IMR-90 (cell line): ENCODE measurements at regions not wholly inside any gene's neighbourhood (a gene's known extent, or its start where the extent isn't known, plus 50 kb on each side); places are given as distances from the start of the nearest gene placed in this dataset.

Experiments used
- ATAC-seq: fragments of 200-7000 bp; cut with Tn5 transposase; 2 replicates; pipeline ENCODE4 v1.9.1; 2020; ENCODE audit warnings: low read depth, mild to moderate bottlenecking, moderate library complexity
- BruUV-seq: library from RNA; stranded (reverse); fragments of 400-500 nt; replicated peaks from 2 replicates; lab custom pipeline; 2021; lab: Mats Ljungman, UMichigan
- CTCF ChIA-PET: fragments of 300-600 bp; formaldehyde crosslinking; extraction: SDS; loops from one replicate; lab custom pipeline; 2021; ENCODE audit warnings: antibody characterized with exemption; lab: Yijun Ruan, JAX
- POLR2A ChIA-PET: fragments of 300-600 bp; sonication (Branson Sonifier 250); formaldehyde crosslinking; loops from one replicate; lab custom pipeline; 2022; ENCODE audit warnings: antibody characterized with exemption; ENCODE audit not compliant: unreplicated experiment; lab: Charles Lee
- DNase-seq: peaks from one replicate; pipeline ENCODE4 v3.0.0; 2013
- H2AFZ ChIP-seq: replicated peaks from 2 replicates; pipeline ENCODE3; 2013; ENCODE audit warnings: low read length, mild to moderate bottlenecking; ENCODE audit not compliant: poor library complexity
- H2AK5ac ChIP-seq: 2 replicates; pipeline ENCODE4 v1.6.1; 2013; ENCODE audit warnings: low read depth, low read length, inconsistent platforms
- H2AK9ac ChIP-seq: replicated peaks from 2 replicates; pipeline ENCODE3; 2013; ENCODE audit warnings: mild to moderate bottlenecking, low read depth, low read length, moderate library complexity; ENCODE audit not compliant: poor library complexity
- H2BK120ac ChIP-seq: 2 replicates; pipeline ENCODE4 v1.6.1; 2013; ENCODE audit warnings: low read depth, low read length, inconsistent platforms
- H2BK15ac ChIP-seq: 3 replicates; pipeline ENCODE4 v1.6.1; 2013; ENCODE audit warnings: low read depth, low read length, inconsistent platforms
- H2BK20ac ChIP-seq: 2 replicates; pipeline ENCODE4 v1.6.1; 2013; ENCODE audit warnings: low read depth, mild to moderate bottlenecking, inconsistent platforms, low read length, moderate library complexity
- H2BK5ac ChIP-seq: 2 replicates; pipeline ENCODE4 v1.6.1; 2013; ENCODE audit warnings: mild to moderate bottlenecking, low read depth, low read length, inconsistent platforms; ENCODE audit not compliant: poor library complexity, severe bottlenecking
- H3K14ac ChIP-seq: replicated peaks from 2 replicates; pipeline ENCODE4 v1.6.1; 2013; ENCODE audit warnings: low read depth, low read length, inconsistent platforms
- H3K18ac ChIP-seq: 2 replicates; pipeline ENCODE4 v1.6.1; 2013; ENCODE audit warnings: low read depth, low read length, control low read depth
- H3K23ac ChIP-seq: 2 replicates; pipeline ENCODE4 v1.6.1; 2013; ENCODE audit warnings: low read depth, low read length, inconsistent platforms
- H3K27ac ChIP-seq: 2 replicates; pipeline ENCODE4 v1.5.1; 2013; ENCODE audit warnings: mild to moderate bottlenecking, control low read depth, low read length; ENCODE audit not compliant: insufficient read depth
- H3K27me3 ChIP-seq: 2 replicates; pipeline ENCODE4 v1.6.1; 2013; ENCODE audit warnings: low read length; ENCODE audit not compliant: control insufficient read depth, insufficient read depth
- H3K36me3 ChIP-seq: 2 replicates; pipeline ENCODE4 v1.6.1; 2013; ENCODE audit warnings: low read length, mixed read lengths; ENCODE audit not compliant: control insufficient read depth, insufficient read depth
- H3K4ac ChIP-seq: 2 replicates; pipeline ENCODE4 v1.6.1; 2013; ENCODE audit warnings: low read depth, low read length, inconsistent platforms
- H3K4me1 ChIP-seq: 2 replicates; pipeline ENCODE4 v1.6.1; 2013; ENCODE audit warnings: low read length, mixed read lengths; ENCODE audit not compliant: control insufficient read depth, insufficient read depth
- H3K4me2 ChIP-seq: 2 replicates; pipeline ENCODE4 v1.6.1; 2013; ENCODE audit warnings: low read depth, mild to moderate bottlenecking, control low read depth, low read length, moderate library complexity
- H3K4me3 ChIP-seq: 2 replicates; pipeline ENCODE4 v1.5.1; 2013; ENCODE audit warnings: low read depth, mild to moderate bottlenecking, control low read depth, low read length, moderate library complexity; ENCODE audit not compliant: insufficient read depth
- H3K56ac ChIP-seq: 2 replicates; pipeline ENCODE4 v1.6.1; 2013; ENCODE audit warnings: low read length, inconsistent platforms; ENCODE audit not compliant: insufficient read depth; ENCODE audit errors: extremely low read depth
- H3K79me1 ChIP-seq, 2 experiments: 2 replicates each; pipeline ENCODE4 v1.6.1; 2013; ENCODE audit warnings: low read length in 2 of 2, inconsistent platforms in 1 of 2, low read depth in 1 of 2
- H3K9ac ChIP-seq: 2 replicates; pipeline ENCODE4 v1.6.1; 2013; ENCODE audit warnings: low read depth, low read length, control low read depth
- H3K9me1 ChIP-seq: 2 replicates; pipeline ENCODE4 v1.6.1; 2013; ENCODE audit warnings: low read length, inconsistent platforms; ENCODE audit not compliant: insufficient read depth
- H3K9me3 ChIP-seq: 2 replicates; pipeline ENCODE4 v1.6.1; 2013; ENCODE audit warnings: low read length; ENCODE audit not compliant: control insufficient read depth, insufficient read depth
- H4K20me1 ChIP-seq: 2 replicates; pipeline ENCODE4 v1.6.1; 2013; ENCODE audit warnings: low read length, inconsistent platforms; ENCODE audit not compliant: insufficient read depth
- H4K5ac ChIP-seq: 2 replicates; pipeline ENCODE4 v1.6.1; 2013; ENCODE audit warnings: mild to moderate bottlenecking, low read depth, low read length, control low read depth
- H4K8ac ChIP-seq, 2 experiments: 2 replicates each; pipeline ENCODE4 v1.6.1; 2013; ENCODE audit warnings: low read depth in 2 of 2, low read length in 2 of 2, control low read depth in 1 of 2, inconsistent platforms in 1 of 2
- H4K91ac ChIP-seq: 2 replicates; pipeline ENCODE4 v1.6.1; 2013; ENCODE audit warnings: low read depth, low read length, inconsistent platforms; ENCODE audit not compliant: insufficient read depth
- BHLHE40 ChIP-seq: fragments of 150-350 bp; IDR thresholded peaks from 2 replicates; pipeline ENCODE4 v1.6.1; 2016; ENCODE audit warnings: mild to moderate bottlenecking, low read depth, low read length
- CEBPB ChIP-seq: IDR thresholded peaks from 2 replicates; pipeline ENCODE4 v1.6.1; 2012; ENCODE audit warnings: low read depth, low read length, improper control_type of control experiment
- CHD1 ChIP-seq: IDR thresholded peaks from 2 replicates; pipeline ENCODE4 v1.6.1; 2012; ENCODE audit warnings: low read depth, low read length, improper control_type of control experiment
- FOS ChIP-seq: fragments of 150-350 bp; IDR thresholded peaks from 2 replicates; pipeline ENCODE4 v1.6.1; 2016; ENCODE audit warnings: low read depth, low read length
- MAFK ChIP-seq: IDR thresholded peaks from 2 replicates; pipeline ENCODE4 v1.6.1; 2012; ENCODE audit warnings: low read depth, low read length, improper control_type of control experiment
- MAZ ChIP-seq: IDR thresholded peaks from 2 replicates; pipeline ENCODE4 v1.6.1; 2012; ENCODE audit warnings: low read depth, mild to moderate bottlenecking, low read length, improper control_type of control experiment, moderate library complexity, borderline replicate concordance
- MXI1 ChIP-seq: IDR thresholded peaks from 2 replicates; pipeline ENCODE4 v1.6.1; 2012; ENCODE audit warnings: low read depth, mild to moderate bottlenecking, low read length, moderate library complexity, borderline replicate concordance
- NFE2L2 ChIP-seq: fragments of 150-350 bp; IDR thresholded peaks from 2 replicates; pipeline ENCODE4 v1.6.1; 2016; ENCODE audit warnings: low read depth, mild to moderate bottlenecking, low read length
- POLR2A ChIP-seq: IDR thresholded peaks from 2 replicates; pipeline ENCODE4 v1.6.1; 2012; ENCODE audit warnings: mild to moderate bottlenecking, low read depth, low read length
- RAD21 ChIP-seq: IDR thresholded peaks from 2 replicates; pipeline ENCODE4 v1.6.1; 2012; ENCODE audit warnings: low read length, improper control_type of control experiment
- RCOR1 ChIP-seq: IDR thresholded peaks from 2 replicates; pipeline ENCODE4 v1.6.1; 2012; ENCODE audit warnings: mild to moderate bottlenecking, low read length, improper control_type of control experiment; ENCODE audit not compliant: insufficient replicate concordance
- RFX5 ChIP-seq: IDR thresholded peaks from 2 replicates; pipeline ENCODE4 v1.8.0; 2012; ENCODE audit warnings: low read depth, mild to moderate bottlenecking, low read length, moderate library complexity
- SMC3 ChIP-seq: fragments of 150-350 bp; IDR thresholded peaks from 2 replicates; pipeline ENCODE4 v1.6.1; 2016; ENCODE audit warnings: low read depth, mild to moderate bottlenecking, antibody characterized with exemption, low read length, moderate library complexity
- WGBS, 2 experiments: methylation state at CpG; one replicate each; pipeline versions ENCODE4 v1.1.5 to v1.1.7; 2013; ENCODE audit warnings: missing lambda C conversion rate in 2 of 2; ENCODE audit not compliant: insufficient read length in 1 of 2; ENCODE audit errors: extremely low coverage in 2 of 2; 5-methylcytosine and 5-hydroxymethylcytosine counted together
- dilution Hi-C: fragments of 300-500 bp; cut with HindIII; formaldehyde crosslinking; loops from one replicate; pipeline ENCODE4 v1.14.3; 2018; ENCODE audit warnings: low sequenced_read_pairs; ENCODE audit not compliant: unreplicated experiment
- in situ Hi-C: fragments of 300-500 bp; cut with MboI; formaldehyde crosslinking; loops from 3 replicates; pipeline ENCODE4 v1.14.3; 2019; ENCODE audit warnings: low sequenced_read_pairs, inconsistent platforms, mixed read lengths
- intact Hi-C: fragments of 100-400 bp; cut with micrococcal nuclease; formaldehyde crosslinking; loops from 2 replicates; pipeline ENCODE4 v1.10.0; 2022
- TF ChIP-seq, protein P1 (sequence below): fragments of 150-350 bp; IDR thresholded peaks from 2 replicates; pipeline ENCODE4 v1.6.1; 2017; ENCODE audit warnings: mild to moderate bottlenecking, antibody characterized with exemption, low read length, low read depth
- TF ChIP-seq, protein P2 (sequence below): conservative IDR thresholded peaks from 2 replicates; pipeline ENCODE4 v1.5.1; 2012; ENCODE audit warnings: mild to moderate bottlenecking, low read depth, low read length, improper control_type of control experiment
- TF ChIP-seq, protein P3 (sequence below): fragments of 150-350 bp; IDR thresholded peaks from 2 replicates; pipeline ENCODE4 v1.6.1; 2016; ENCODE audit warnings: low read depth, mild to moderate bottlenecking, low read length, moderate library complexity, borderline replicate concordance

DNA sequence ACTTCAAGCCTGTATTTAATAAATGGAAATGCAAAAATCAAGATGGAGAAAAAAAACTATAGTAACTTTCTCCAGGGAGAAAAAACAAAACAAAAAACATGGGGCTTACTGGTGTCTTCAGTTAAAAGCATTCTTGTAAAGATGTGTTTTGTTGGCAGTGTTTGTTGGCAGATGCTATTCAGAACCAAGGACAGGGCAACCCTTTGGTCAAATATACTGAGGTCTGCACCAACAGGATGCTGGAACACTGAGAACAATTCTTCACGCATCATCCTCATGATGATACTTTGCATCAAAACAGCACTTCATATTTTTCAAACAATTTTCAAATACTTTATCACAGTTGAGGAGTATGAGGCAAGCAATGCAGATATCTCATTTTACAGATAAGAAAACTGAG, 63.7 kb upstream of the CBLN4 start:
- H3K4me3 ChIP-seq, result no peak overlapping the region
- no peak overlapping the region for H3K4ac ChIP-seq
- BruUV-seq, result no TSS peak
- intact Hi-C loops, result no loop called here
- no peak overlapping the region for H3K23ac ChIP-seq
- H3K14ac ChIP-seq, result no peak overlapping the region
- H3K79me1 ChIP-seq, result no peaks in the 10 kb centered on the region
- H2BK15ac ChIP-seq, result no peak overlapping the region
- ChIA-PET CTCF (interaction anchor here (0.6 kb wide), 1 partner anchor 28 kb away, joined by 4 read pairs; no protein-coding TSS in a partner anchor), POLR2A (no interaction called here)
- DNase-seq, result no peak
- no peak overlapping the region for H2AK9ac ChIP-seq
- no peaks in the 10 kb centered on the region for H3K9me1 ChIP-seq
- H4K20me1 ChIP-seq, result no peaks in the 10 kb centered on the region
- H3K9me3 ChIP-seq, result peaks cover 5% of the 10 kb centered on the region
- H3K4me1 ChIP-seq, result no peaks in the 10 kb centered on the region
- no peak overlapping the region for H3K18ac ChIP-seq
- H4K8ac ChIP-seq, result no peak overlapping the region
- H3K4me2 ChIP-seq, result no peak overlapping the region
- whole genome bisulfite sequencing, 2 experiments, result no CpG with 5 or more reads among the region's 1 CpG
- H2BK20ac ChIP-seq, result no peak overlapping the region
- dilution Hi-C loops, result no loop called here
- no peak for ATAC-seq
- H4K91ac ChIP-seq, result no peak overlapping the region
- no peak overlapping the region for H3K56ac ChIP-seq
- no peak overlapping the region for H2AFZ ChIP-seq
- no peak overlapping the region for H2BK5ac ChIP-seq
- no peak overlapping the region for H4K5ac ChIP-seq
- TF ChIP-seq, protein P1, sequence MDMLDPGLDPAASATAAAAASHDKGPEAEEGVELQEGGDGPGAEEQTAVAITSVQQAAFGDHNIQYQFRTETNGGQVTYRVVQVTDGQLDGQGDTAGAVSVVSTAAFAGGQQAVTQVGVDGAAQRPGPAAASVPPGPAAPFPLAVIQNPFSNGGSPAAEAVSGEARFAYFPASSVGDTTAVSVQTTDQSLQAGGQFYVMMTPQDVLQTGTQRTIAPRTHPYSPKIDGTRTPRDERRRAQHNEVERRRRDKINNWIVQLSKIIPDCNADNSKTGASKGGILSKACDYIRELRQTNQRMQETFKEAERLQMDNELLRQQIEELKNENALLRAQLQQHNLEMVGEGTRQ, result no peak
- TF ChIP-seq, protein P2, sequence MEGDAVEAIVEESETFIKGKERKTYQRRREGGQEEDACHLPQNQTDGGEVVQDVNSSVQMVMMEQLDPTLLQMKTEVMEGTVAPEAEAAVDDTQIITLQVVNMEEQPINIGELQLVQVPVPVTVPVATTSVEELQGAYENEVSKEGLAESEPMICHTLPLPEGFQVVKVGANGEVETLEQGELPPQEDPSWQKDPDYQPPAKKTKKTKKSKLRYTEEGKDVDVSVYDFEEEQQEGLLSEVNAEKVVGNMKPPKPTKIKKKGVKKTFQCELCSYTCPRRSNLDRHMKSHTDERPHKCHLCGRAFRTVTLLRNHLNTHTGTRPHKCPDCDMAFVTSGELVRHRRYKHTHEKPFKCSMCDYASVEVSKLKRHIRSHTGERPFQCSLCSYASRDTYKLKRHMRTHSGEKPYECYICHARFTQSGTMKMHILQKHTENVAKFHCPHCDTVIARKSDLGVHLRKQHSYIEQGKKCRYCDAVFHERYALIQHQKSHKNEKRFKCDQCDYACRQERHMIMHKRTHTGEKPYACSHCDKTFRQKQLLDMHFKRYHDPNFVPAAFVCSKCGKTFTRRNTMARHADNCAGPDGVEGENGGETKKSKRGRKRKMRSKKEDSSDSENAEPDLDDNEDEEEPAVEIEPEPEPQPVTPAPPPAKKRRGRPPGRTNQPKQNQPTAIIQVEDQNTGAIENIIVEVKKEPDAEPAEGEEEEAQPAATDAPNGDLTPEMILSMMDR, result no peak
- TF ChIP-seq MAFK (no peak), CEBPB (no peak), FOS (no peak), RCOR1 (no peak), NFE2L2 (no peak), RFX5 (no peak), POLR2A (no peak), BHLHE40 (no peak), CHD1 (no peak), MXI1 (no peak), RAD21 (no peak), SMC3 (no peak), MAZ (no peak)
- TF ChIP-seq, protein P3, sequence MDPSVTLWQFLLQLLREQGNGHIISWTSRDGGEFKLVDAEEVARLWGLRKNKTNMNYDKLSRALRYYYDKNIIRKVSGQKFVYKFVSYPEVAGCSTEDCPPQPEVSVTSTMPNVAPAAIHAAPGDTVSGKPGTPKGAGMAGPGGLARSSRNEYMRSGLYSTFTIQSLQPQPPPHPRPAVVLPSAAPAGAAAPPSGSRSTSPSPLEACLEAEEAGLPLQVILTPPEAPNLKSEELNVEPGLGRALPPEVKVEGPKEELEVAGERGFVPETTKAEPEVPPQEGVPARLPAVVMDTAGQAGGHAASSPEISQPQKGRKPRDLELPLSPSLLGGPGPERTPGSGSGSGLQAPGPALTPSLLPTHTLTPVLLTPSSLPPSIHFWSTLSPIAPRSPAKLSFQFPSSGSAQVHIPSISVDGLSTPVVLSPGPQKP, result no peak
- H2AK5ac ChIP-seq, result no peak overlapping the region
- no peak overlapping the region for H3K9ac ChIP-seq
- no peaks in the 10 kb centered on the region for H3K27me3 ChIP-seq
- in situ Hi-C loops, result no loop called here
- no peak overlapping the region for H3K27ac ChIP-seq
- H2BK120ac ChIP-seq, result no peak overlapping the region
- H3K36me3 ChIP-seq, result no peaks in the 10 kb centered on the region
